Progenitor cell of endocrine pancreas (in vitro differentiated cells): ENCODE measurements at regions not wholly inside any gene's neighbourhood (a gene's known extent, or its start where the extent isn't known, plus 50 kb on each side); places are given as distances from the start of the nearest gene placed in this dataset.

Experiments
- DNase-seq: peaks from one replicate; pipeline ENCODE4 v3.0.0; 2021; ENCODE audit warnings: low spot score; ENCODE audit not compliant: unreplicated experiment
- H3K27ac Mint-ChIP-seq: 2 replicates; pipeline ENCODE4 v1.8.0; 2021; ENCODE audit warnings: mild to moderate bottlenecking, moderate library complexity, mixed read lengths
- H3K27me3 Mint-ChIP-seq: 2 replicates; pipeline ENCODE4 v1.8.0; 2021; ENCODE audit warnings: mixed read lengths
- H3K36me3 Mint-ChIP-seq: 2 replicates; pipeline ENCODE4 v1.8.0; 2022; ENCODE audit warnings: mixed read lengths; ENCODE audit not compliant: insufficient read depth
- H3K4me1 Mint-ChIP-seq: 2 replicates; pipeline ENCODE4 v1.8.0; 2021; ENCODE audit warnings: low read depth, mixed read lengths
- H3K4me3 Mint-ChIP-seq: 2 replicates; pipeline ENCODE4 v1.8.0; 2021; ENCODE audit warnings: low read depth, mild to moderate bottlenecking, moderate library complexity, mixed read lengths
- H3K9me3 Mint-ChIP-seq: 2 replicates; pipeline ENCODE4 v1.8.0; 2021; ENCODE audit warnings: low read depth, mixed read lengths
- CTCF ChIP-seq: fragments of 200-600 bp; sonication (generic); IDR thresholded peaks from one replicate; pipeline ENCODE4 v1.5.0; 2021; ENCODE audit warnings: antibody characterized with exemption, mild to moderate bottlenecking; ENCODE audit not compliant: unreplicated experiment

DNA sequence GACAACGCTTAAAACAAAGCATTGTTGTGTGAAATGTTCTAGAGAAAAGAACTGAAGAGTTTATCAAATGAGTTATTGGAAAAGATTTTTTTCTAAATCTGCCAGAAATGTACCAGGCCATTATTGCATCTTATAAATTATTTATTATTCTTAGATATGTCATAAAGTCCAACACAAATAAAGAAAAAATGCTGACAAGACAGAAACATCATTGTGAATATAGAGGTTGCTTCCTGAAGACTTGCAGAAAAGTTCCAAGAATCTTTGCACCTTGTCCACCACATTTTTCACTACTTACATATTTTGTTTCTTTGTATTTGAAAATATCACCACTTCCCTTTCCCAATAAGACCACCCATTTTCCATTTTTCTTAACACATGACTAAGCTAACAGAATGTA, 545.8 kb downstream of the IQCM start:
- H3K4me3 Mint-ChIP-seq = no peak overlapping the region
- no peak for TF ChIP-seq CTCF
- DNase-seq = no peak
- H3K4me1 Mint-ChIP-seq = no peaks in the 10 kb centered on the region
- peaks cover 4% of the 10 kb centered on the region for H3K9me3 Mint-ChIP-seq
- H3K36me3 Mint-ChIP-seq = peaks cover 3% of the 10 kb centered on the region
- no peaks in the 10 kb centered on the region for H3K27me3 Mint-ChIP-seq
- no peak overlapping the region for H3K27ac Mint-ChIP-seq

DNA sequence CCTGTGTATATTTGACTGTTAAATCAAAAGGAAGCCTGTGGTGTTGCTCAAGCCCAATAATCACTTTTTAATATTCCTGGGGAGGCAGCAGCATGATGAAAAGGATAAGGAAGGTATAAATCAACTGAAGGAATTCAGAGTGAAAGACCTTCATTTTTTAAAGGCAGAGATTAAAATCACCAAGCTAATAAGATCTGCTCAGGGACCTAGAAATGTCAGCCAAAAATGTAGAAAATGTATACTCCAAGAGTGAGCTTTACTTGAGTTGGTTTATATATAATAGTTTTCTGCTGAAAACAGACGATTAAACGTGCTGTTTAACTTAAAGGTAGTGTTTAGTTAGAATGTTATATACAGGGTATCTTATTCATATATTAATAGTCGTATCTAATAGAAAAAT, 549.3 kb downstream of the IQCM start:
- Mint-ChIP-seq H3K27me3 (no peaks in the 10 kb centered on the region), H3K36me3 (peaks cover 3% of the 10 kb centered on the region), H3K4me3 (no peak overlapping the region), H3K4me1 (no peaks in the 10 kb centered on the region), H3K9me3 (peaks cover 5% of the 10 kb centered on the region), H3K27ac (no peak overlapping the region)
- no peak for DNase-seq
- no peak for TF ChIP-seq CTCF

DNA sequence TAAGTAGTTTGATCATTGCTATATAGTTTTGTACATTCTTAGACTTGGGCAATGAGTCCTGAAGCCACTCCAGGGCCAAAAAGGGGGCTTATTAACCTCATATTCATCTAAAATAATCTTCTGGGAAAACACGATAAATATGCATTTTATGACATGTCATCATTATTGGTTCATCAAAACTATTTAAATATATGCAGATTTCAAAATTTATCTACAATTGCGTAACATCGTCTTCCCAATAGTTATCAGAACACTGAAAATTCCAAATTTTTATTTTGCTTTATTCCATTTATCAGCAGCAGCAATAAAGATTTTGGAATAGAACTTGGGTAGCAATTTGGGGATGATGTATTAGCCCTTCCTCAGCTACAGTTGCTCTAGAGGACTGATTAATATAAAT, 550.0 kb downstream of the IQCM start:
- Mint-ChIP-seq H3K27ac (no peak overlapping the region), H3K9me3 (peaks cover 5% of the 10 kb centered on the region), H3K36me3 (peaks cover 3% of the 10 kb centered on the region), H3K27me3 (no peaks in the 10 kb centered on the region), H3K4me1 (no peaks in the 10 kb centered on the region), H3K4me3 (no peak overlapping the region)
- DNase-seq = no peak
- TF ChIP-seq CTCF = no peak

- H3K4me3 Mint-ChIP-seq = no peak overlapping the region
- H3K9me3 Mint-ChIP-seq = peaks cover 5% of the 10 kb centered on the region
- H3K36me3 Mint-ChIP-seq = peaks cover 3% of the 10 kb centered on the region
- no peak for DNase-seq
- H3K4me1 Mint-ChIP-seq = no peaks in the 10 kb centered on the region
- TF ChIP-seq CTCF = peak; percentile 73
- no peaks in the 10 kb centered on the region for H3K27me3 Mint-ChIP-seq
- H3K27ac Mint-ChIP-seq = no peak overlapping the region
Measured at GRCh38 chr4:149264093-149264733, 551.4 kb downstream of the IQCM start.

DNA sequence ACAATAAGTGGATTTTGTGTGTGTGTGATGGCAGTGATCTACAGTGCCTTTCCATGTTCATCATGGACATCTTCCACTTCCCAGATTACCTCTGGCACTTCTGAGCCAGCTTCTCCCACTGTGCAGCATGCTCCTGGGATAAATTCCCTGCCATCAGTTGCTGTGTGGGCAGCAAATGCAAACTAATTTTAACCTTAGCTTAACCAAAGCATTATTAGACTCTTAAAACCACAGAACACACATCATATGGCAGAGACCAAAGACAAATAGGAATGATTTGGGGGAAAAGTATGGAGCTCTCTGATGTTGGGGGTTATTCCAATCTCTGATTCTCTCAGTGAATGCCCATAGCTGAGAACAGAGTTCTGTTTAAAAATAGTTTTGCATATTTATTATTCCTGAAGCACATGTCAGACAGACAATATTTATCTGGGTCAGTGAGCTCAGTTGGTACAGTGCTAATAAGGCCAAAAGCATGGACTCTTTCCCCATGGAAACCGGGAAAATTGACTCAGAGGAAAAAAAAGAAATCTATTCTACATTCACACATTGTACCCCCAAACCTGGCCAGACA, 567.4 kb downstream of the IQCM start:
- Mint-ChIP-seq H3K27me3 (no peaks in the 10 kb centered on the region), H3K9me3 (no peaks in the 10 kb centered on the region), H3K27ac (no peak overlapping the region), H3K36me3 (no peaks in the 10 kb centered on the region), H3K4me3 (no peak overlapping the region), H3K4me1 (peaks cover 1% of the 10 kb centered on the region)
- no peak for DNase-seq
- TF ChIP-seq CTCF = no peak
